Fibroblast of lung (primary cell): ENCODE measurements at regions not wholly inside any gene's neighbourhood (a gene's known extent, or its start where the extent isn't known, plus 50 kb on each side); places are given as distances from the start of the nearest gene placed in this dataset.

Source experiments
- DNase-seq, 2 donors: peaks; one replicate each; pipeline versions ENCODE4 v3.0.0 to v3.0.0-alpha.2; 2010; ENCODE audit warnings: low read depth in 2 of 2
- H2AFZ ChIP-seq: 2 replicates; pipeline ENCODE4 v1.5.1; 2012; ENCODE audit warnings: low read length, control low read depth, inconsistent platforms
- H3K27ac ChIP-seq: 2 replicates; pipeline ENCODE4 v1.5.1; 2011; ENCODE audit warnings: low read length, control low read depth; ENCODE audit not compliant: insufficient read depth
- H3K27me3 ChIP-seq: 2 replicates; pipeline ENCODE4 v1.5.1; 2011; ENCODE audit warnings: mild to moderate bottlenecking, low read length; ENCODE audit not compliant: control insufficient read depth, insufficient read depth
- H3K36me3 ChIP-seq: 2 replicates; pipeline ENCODE4 v1.5.1; 2011; ENCODE audit warnings: low read length; ENCODE audit not compliant: control insufficient read depth, insufficient read depth
- H3K4me1 ChIP-seq: 2 replicates; pipeline ENCODE4 v1.5.1; 2011; ENCODE audit warnings: low read length; ENCODE audit not compliant: control insufficient read depth, insufficient read depth; ENCODE audit errors: extremely low read depth
- H3K4me2 ChIP-seq: 2 replicates; pipeline ENCODE4 v1.5.1; 2011; ENCODE audit warnings: low read length, control low read depth; ENCODE audit not compliant: insufficient read depth; ENCODE audit errors: extremely low read depth
- H3K4me3 ChIP-seq, 4 experiments: fragments of 200-600 bp in 1 of 4; sonication (generic) in 1 of 4; replicated peaks in 1 of 4; 2 replicates each; pipeline ENCODE4 v1.5.1; 2011 to 2016; ENCODE audit warnings: low read length in 4 of 4, low read depth in 3 of 4, mild to moderate bottlenecking in 3 of 4, control low read depth in 2 of 4, inconsistent platforms in 1 of 4, mixed read lengths in 1 of 4; ENCODE audit not compliant: insufficient read depth in 1 of 4; ENCODE audit errors: control extremely low read depth in 1 of 4
- H3K79me2 ChIP-seq: 2 replicates; pipeline ENCODE4 v1.5.1; 2012; ENCODE audit warnings: mild to moderate bottlenecking, low read length, inconsistent platforms; ENCODE audit not compliant: control insufficient read depth, insufficient read depth
- H3K9ac ChIP-seq: 2 replicates; pipeline ENCODE4 v1.5.1; 2011; ENCODE audit warnings: mild to moderate bottlenecking, low read length, control low read depth; ENCODE audit not compliant: insufficient read depth
- H3K9me3 ChIP-seq: 2 replicates; pipeline ENCODE4 v1.5.1; 2012; ENCODE audit warnings: low read depth, low read length; ENCODE audit not compliant: control insufficient read depth, insufficient read depth
- H4K20me1 ChIP-seq: 2 replicates; pipeline ENCODE4 v1.5.1; 2011; ENCODE audit warnings: low read length; ENCODE audit not compliant: control insufficient read depth, insufficient read depth; ENCODE audit errors: extremely low read depth
- EZH2 ChIP-seq: IDR thresholded peaks from 2 replicates; pipeline ENCODE4 v1.5.1; 2012; ENCODE audit warnings: low read length, control low read depth, mild to moderate bottlenecking; ENCODE audit errors: missing control alignments
- TF ChIP-seq, protein P1 (sequence below), 2 donors: IDR thresholded peaks in 1 of 2; conservative IDR thresholded peaks in 1 of 2; 1 replicate in 1 of 2; 2 replicates in 1 of 2; pipeline ENCODE4 v1.5.1; 2011 to 2012; ENCODE audit warnings: low read length in 2 of 2, control low read depth in 1 of 2, inconsistent platforms in 1 of 2, low read depth in 1 of 2, mild to moderate bottlenecking in 1 of 2

DNA sequence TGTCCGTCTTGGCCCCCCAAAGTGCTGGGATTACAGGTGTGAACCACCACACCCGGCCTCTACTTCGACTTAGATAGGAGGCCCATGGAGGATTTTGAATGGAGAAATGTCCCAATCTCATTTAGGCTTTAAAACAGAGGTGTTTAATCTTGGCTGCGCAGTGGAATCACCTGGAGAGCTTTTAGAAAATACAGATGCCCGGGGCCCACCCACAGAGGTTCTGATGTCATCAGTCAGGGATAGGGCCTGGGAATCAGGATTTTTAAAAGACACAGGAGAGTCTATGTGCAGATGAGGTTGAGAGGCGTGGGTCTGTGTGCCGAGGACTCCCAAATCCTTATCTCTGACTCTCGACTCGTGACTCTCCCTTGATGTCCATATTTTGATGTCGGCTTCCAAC, 124.0 kb upstream of the BOD1 start:
- H3K27me3 ChIP-seq = no peaks in the 10 kb centered on the region
- no peak overlapping the region for H3K27ac ChIP-seq
- TF ChIP-seq EZH2 = no peak
- TF ChIP-seq, protein P1, sequence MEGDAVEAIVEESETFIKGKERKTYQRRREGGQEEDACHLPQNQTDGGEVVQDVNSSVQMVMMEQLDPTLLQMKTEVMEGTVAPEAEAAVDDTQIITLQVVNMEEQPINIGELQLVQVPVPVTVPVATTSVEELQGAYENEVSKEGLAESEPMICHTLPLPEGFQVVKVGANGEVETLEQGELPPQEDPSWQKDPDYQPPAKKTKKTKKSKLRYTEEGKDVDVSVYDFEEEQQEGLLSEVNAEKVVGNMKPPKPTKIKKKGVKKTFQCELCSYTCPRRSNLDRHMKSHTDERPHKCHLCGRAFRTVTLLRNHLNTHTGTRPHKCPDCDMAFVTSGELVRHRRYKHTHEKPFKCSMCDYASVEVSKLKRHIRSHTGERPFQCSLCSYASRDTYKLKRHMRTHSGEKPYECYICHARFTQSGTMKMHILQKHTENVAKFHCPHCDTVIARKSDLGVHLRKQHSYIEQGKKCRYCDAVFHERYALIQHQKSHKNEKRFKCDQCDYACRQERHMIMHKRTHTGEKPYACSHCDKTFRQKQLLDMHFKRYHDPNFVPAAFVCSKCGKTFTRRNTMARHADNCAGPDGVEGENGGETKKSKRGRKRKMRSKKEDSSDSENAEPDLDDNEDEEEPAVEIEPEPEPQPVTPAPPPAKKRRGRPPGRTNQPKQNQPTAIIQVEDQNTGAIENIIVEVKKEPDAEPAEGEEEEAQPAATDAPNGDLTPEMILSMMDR (conservative IDR thresholded peaks at IDR 0.05 in 1 of 2, IDR thresholded peaks at IDR 0.05 in 1 of 2; ENCODE audit: low read depth in 1 of 2, low read length in 2 of 2) = no peak
- no peaks in the 10 kb centered on the region for H3K9me3 ChIP-seq
- no peaks in the 10 kb centered on the region for H3K79me2 ChIP-seq
- H3K4me1 ChIP-seq = no peaks in the 10 kb centered on the region
- no peak overlapping the region for H2AFZ ChIP-seq
- no peak overlapping the region for H3K9ac ChIP-seq
- H3K36me3 ChIP-seq = no peaks in the 10 kb centered on the region
- H4K20me1 ChIP-seq = no peaks in the 10 kb centered on the region
- H3K4me3 ChIP-seq = no peak overlapping the region
- no peak overlapping the region for H3K4me2 ChIP-seq
- DNase-seq = no peak

DNA sequence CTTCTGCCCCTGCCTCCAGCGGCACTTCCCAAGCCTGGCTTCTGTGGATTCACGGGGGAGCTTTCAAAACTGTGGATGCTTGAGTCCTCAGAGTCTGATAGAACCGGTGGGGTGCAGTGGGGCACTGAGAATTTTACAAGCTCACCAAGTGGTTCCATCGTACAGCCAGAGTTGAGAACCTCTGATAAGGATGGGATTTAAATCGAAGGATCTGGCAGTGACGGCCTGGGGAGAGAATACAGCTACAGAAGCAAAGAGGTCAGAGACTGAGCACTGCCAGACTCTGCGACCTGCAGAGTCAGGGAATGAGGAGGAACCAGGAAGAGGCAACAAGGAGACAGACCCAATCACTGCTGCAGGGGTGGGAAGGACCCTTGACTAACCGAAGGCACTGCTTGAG, 124.6 kb upstream of the BOD1 start:
- no peak overlapping the region for H2AFZ ChIP-seq
- no peak overlapping the region for H3K9ac ChIP-seq
- H3K9me3 ChIP-seq = no peaks in the 10 kb centered on the region
- H4K20me1 ChIP-seq = no peaks in the 10 kb centered on the region
- H3K27me3 ChIP-seq = no peaks in the 10 kb centered on the region
- no peaks in the 10 kb centered on the region for H3K36me3 ChIP-seq
- no peaks in the 10 kb centered on the region for H3K79me2 ChIP-seq
- no peak overlapping the region for H3K27ac ChIP-seq
- TF ChIP-seq EZH2 = no peak
- TF ChIP-seq, protein P1 (conservative IDR thresholded peaks at IDR 0.05 in 1 of 2, IDR thresholded peaks at IDR 0.05 in 1 of 2; ENCODE audit: low read depth in 1 of 2, low read length in 2 of 2) = no peak
- H3K4me1 ChIP-seq = no peaks in the 10 kb centered on the region
- no peak for DNase-seq
- H3K4me3 ChIP-seq = no peak overlapping the region
- no peak overlapping the region for H3K4me2 ChIP-seq

DNA sequence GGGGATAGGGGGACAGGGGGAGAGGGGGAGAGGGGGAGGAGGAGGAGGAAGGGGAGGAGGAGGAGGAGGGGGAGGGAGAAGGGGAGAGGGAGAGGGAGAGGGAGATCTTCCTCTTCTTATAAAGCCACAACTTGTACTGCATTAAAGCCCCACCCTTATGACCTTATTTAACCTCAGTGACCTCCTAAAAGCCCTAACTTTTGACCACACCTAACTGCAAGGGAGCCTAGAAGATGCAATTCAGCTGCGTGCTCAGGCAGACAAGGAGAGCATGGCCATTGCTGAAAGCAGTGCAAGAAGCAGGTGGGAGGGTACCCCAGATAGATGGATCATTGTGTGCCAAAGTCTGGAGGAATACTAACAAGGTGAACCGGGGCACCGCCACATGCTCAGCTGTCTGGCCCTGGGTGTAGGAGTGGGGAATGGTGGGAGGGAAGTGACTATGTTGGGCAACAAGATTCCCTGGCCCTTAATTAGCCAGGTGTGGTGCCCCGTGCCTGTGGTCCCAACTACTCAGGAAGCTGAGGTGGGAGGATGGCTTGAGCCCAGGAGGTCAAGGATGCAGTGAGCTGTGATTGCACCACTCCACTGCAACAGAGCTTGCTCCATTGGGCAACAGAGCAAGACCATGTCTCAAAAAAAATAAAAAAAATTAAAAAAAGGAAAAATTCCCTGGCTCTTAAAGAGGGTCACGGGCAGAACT, 125.4 kb upstream of the BOD1 start:
- H2AFZ ChIP-seq = no peak overlapping the region
- H3K27ac ChIP-seq = no peak overlapping the region
- no peak overlapping the region for H3K4me2 ChIP-seq
- H3K4me3 ChIP-seq = no peak overlapping the region
- H3K4me1 ChIP-seq = no peaks in the 10 kb centered on the region
- no peaks in the 10 kb centered on the region for H3K27me3 ChIP-seq
- DNase-seq = no peak
- no peaks in the 10 kb centered on the region for H4K20me1 ChIP-seq
- no peaks in the 10 kb centered on the region for H3K79me2 ChIP-seq
- no peak for TF ChIP-seq EZH2
- TF ChIP-seq, protein P1 (conservative IDR thresholded peaks at IDR 0.05 in 1 of 2, IDR thresholded peaks at IDR 0.05 in 1 of 2; ENCODE audit: low read depth in 1 of 2, low read length in 2 of 2) = no peak
- no peak overlapping the region for H3K9ac ChIP-seq
- no peaks in the 10 kb centered on the region for H3K36me3 ChIP-seq
- H3K9me3 ChIP-seq = no peaks in the 10 kb centered on the region
